ENCODE measurements at regions not wholly inside any gene's neighbourhood (a gene's known extent, or its start where the extent isn't known, plus 50 kb on each side); places are given as distances from the start of the nearest gene placed in this dataset.

- ChIA-PET CTCF (no interaction called here), POLR2A (ENCODE audit: low non-redundant PET) (no interaction called here)
- TF ChIP-seq EZH2 (IDR thresholded peaks at IDR 0.05; ENCODE audit: borderline replicate concordance, low read depth, low read length, poor library complexity, severe bottlenecking) (no peak), CTCF (conservative IDR thresholded peaks at IDR 0.05; ENCODE audit: low read depth, low read length) (no peak)
- BruUV-seq (replicated peaks), result no TSS peak
- Histone ChIP-seq H3K36me3 (ENCODE audit: insufficient read depth, low read length, poor library complexity, severe bottlenecking) (no peaks in the 10 kb centered on the region), H3K9me3 (ENCODE audit: low read depth, low read length, poor library complexity, severe bottlenecking) (no peaks in the 10 kb centered on the region), H3K27me3 (replicated peaks; ENCODE audit: insufficient read depth, low read depth, low read length, poor library complexity) (no peaks in the 10 kb centered on the region), H3K4me1 (ENCODE audit: insufficient read depth, low read length, poor library complexity, severe bottlenecking) (no peaks in the 10 kb centered on the region), H3K4me3 (ENCODE audit: low read depth, low read length, poor library complexity, severe bottlenecking) (no peak overlapping the region), H3K27ac (ENCODE audit: low read depth, low read length, poor library complexity, severe bottlenecking) (no peak overlapping the region)
- DNase-seq (ENCODE audit: low spot score), result no peak
- intact Hi-C loops (cut with micrococcal nuclease; ENCODE audit: unreplicated experiment), result no loop called here
Observed at GRCh38 chr4:132863619-132864018, 285.5 kb upstream of the PCDH10 start.

GRCh38 chr4:132865458-132865857 lies 283.6 kb upstream of the PCDH10 start:
- no TSS peak for BruUV-seq (replicated peaks)
- no peak for TF ChIP-seq CTCF (conservative IDR thresholded peaks at IDR 0.05; ENCODE audit: low read depth, low read length)
- POLR2A ChIA-PET (ENCODE audit: low non-redundant PET), result no interaction called here
- intact Hi-C loops (cut with micrococcal nuclease; ENCODE audit: unreplicated experiment), result no loop called here
- no peak for DNase-seq (ENCODE audit: low spot score)
- Histone ChIP-seq H3K9me3 (ENCODE audit: low read depth, low read length, poor library complexity, severe bottlenecking) (no peaks in the 10 kb centered on the region), H3K27me3 (replicated peaks; ENCODE audit: insufficient read depth, low read depth, low read length, poor library complexity) (no peaks in the 10 kb centered on the region), H3K4me3 (ENCODE audit: low read depth, low read length, poor library complexity, severe bottlenecking) (no peak overlapping the region), H3K27ac (ENCODE audit: low read depth, low read length, poor library complexity, severe bottlenecking) (no peak overlapping the region), H3K36me3 (ENCODE audit: insufficient read depth, low read length, poor library complexity, severe bottlenecking) (no peaks in the 10 kb centered on the region), H3K4me1 (ENCODE audit: insufficient read depth, low read length, poor library complexity, severe bottlenecking) (no peaks in the 10 kb centered on the region)
- CTCF ChIA-PET, result no interaction called here

GRCh38 chr4:132865922-132866321 lies 283.2 kb upstream of the PCDH10 start:
- no peaks in the 10 kb centered on the region for H3K36me3 ChIP-seq (ENCODE audit: insufficient read depth, low read length, poor library complexity, severe bottlenecking)
- POLR2A ChIA-PET (ENCODE audit: low non-redundant PET), result no interaction called here
- BruUV-seq (replicated peaks), result no TSS peak
- CTCF ChIA-PET, result no interaction called here
- no peak for DNase-seq (ENCODE audit: low spot score)
- intact Hi-C loops (cut with micrococcal nuclease; ENCODE audit: unreplicated experiment), result no loop called here
- no peak overlapping the region for H3K27ac ChIP-seq (ENCODE audit: low read depth, low read length, poor library complexity, severe bottlenecking)
- H3K4me1 ChIP-seq (ENCODE audit: insufficient read depth, low read length, poor library complexity, severe bottlenecking), result no peaks in the 10 kb centered on the region
- H3K27me3 ChIP-seq (replicated peaks; ENCODE audit: insufficient read depth, low read depth, low read length, poor library complexity), result no peaks in the 10 kb centered on the region
- H3K9me3 ChIP-seq (ENCODE audit: low read depth, low read length, poor library complexity, severe bottlenecking), result no peaks in the 10 kb centered on the region
- no peak overlapping the region for H3K4me3 ChIP-seq (ENCODE audit: low read depth, low read length, poor library complexity, severe bottlenecking)
- TF ChIP-seq EZH2 (IDR thresholded peaks at IDR 0.05; ENCODE audit: borderline replicate concordance, low read depth, low read length, poor library complexity, severe bottlenecking) (no peak), CTCF (conservative IDR thresholded peaks at IDR 0.05; ENCODE audit: low read depth, low read length) (no peak)
